ENCODE measurements at regions not wholly inside any gene's neighbourhood (a gene's known extent, or its start where the extent isn't known, plus 50 kb on each side); places are given as distances from the start of the nearest gene placed in this dataset.

- no peak for TF ChIP-seq POLR2A (IDR thresholded peaks at IDR 0.05)
- no peak for TF ChIP-seq CTCF (IDR thresholded peaks at IDR 0.05)
Measured at GRCh38 chr16:85436207-85436606, 176.9 kb upstream of the GSE1 start.

Measured in uterus (tissue), 2 donors.